Fibroblast of pulmonary artery (primary cell): ENCODE measurements at regions not wholly inside any gene's neighbourhood (a gene's known extent, or its start where the extent isn't known, plus 50 kb on each side); places are given as distances from the start of the nearest gene placed in this dataset.

ENCODE experiments used
- DNase-seq: peaks from one replicate; pipeline ENCODE4 v3.0.0-alpha.2; 2010; ENCODE audit warnings: low read depth
- H3K4me3 ChIP-seq: replicated peaks from 2 replicates; pipeline ENCODE4 v1.5.1; 2011; ENCODE audit warnings: low read depth, mild to moderate bottlenecking, control low read depth, low read length, moderate library complexity
- CTCF ChIP-seq: IDR thresholded peaks from 2 replicates; pipeline ENCODE4 v1.5.1; 2011; ENCODE audit warnings: mild to moderate bottlenecking, control low read depth, low read length, inconsistent platforms; ENCODE audit errors: missing control alignments

- no peak for TF ChIP-seq CTCF
- no peak for DNase-seq
- H3K4me3 ChIP-seq: no peak overlapping the region
These were observed 340.8 kb upstream of the MTNR1B start for GRCh38 chr11:92628401-92629292.

- no peak for TF ChIP-seq CTCF
- no peak for DNase-seq
- no peak overlapping the region for H3K4me3 ChIP-seq
These were observed 337.0 kb upstream of the MTNR1B start for GRCh38 chr11:92632495-92632894.

- TF ChIP-seq CTCF: no peak
- no peak overlapping the region for H3K4me3 ChIP-seq
- no peak for DNase-seq
These were observed 335.6 kb upstream of the MTNR1B start for GRCh38 chr11:92633820-92634219.

- TF ChIP-seq CTCF: no peak
- DNase-seq: no peak
- H3K4me3 ChIP-seq: no peak overlapping the region
These were observed 332.8 kb upstream of the MTNR1B start for GRCh38 chr11:92636543-92637188.

- DNase-seq: no peak
- no peak for TF ChIP-seq CTCF
- H3K4me3 ChIP-seq: no peak overlapping the region
These were observed 330.8 kb upstream of the MTNR1B start for GRCh38 chr11:92638678-92639077.

- H3K4me3 ChIP-seq: no peak overlapping the region
- TF ChIP-seq CTCF: no peak
- DNase-seq: no peak
These were observed 327.1 kb upstream of the MTNR1B start for GRCh38 chr11:92642177-92642931.
